ENCODE measurements at regions not wholly inside any gene's neighbourhood (a gene's known extent, or its start where the extent isn't known, plus 50 kb on each side); places are given as distances from the start of the nearest gene placed in this dataset.

DNA sequence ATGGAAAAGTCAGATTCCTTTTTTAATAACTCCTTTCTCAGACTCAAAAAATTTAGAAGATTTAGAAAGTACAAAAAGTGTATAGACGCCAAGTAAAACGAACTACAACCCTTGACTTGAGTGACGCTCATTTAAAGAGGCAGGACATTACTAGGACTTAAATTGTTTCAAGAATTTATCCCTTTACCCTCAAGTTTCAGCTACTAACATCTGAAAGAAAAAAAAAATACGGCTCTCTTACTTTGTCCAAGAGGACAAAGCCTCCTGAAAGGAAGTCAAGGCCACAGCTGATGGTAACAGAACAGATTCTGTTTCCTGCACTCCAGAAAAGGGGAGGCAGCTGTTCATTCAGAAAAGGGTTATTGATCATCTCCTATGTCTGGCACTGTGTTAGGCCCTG lies 57.6 kb upstream of the PKDCC start:
- DNase-seq (ENCODE audit: low read depth): no peak

DNA sequence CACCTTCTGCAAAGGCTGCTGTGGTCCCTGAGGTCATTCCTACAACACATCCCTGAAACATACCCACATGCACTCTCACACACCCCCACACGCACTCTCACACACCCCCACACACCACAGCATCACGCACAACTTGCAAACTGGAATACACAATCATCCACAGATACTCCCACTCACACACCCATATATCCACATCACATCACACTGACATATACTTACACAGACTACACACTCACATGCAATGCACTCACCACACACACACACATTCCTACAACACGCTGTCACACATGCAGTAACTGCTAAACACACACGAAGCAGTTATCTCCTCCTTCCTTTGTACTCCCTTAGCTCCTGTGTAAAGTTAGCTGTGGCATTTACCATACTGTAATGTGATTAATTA lies 57.1 kb upstream of the PKDCC start:
- no peak for DNase-seq (ENCODE audit: low read depth)

GRCh38 chr2:41992056-41992642 lies 55.7 kb upstream of the PKDCC start:
- DNase-seq (ENCODE audit: low read depth): no peak

DNA sequence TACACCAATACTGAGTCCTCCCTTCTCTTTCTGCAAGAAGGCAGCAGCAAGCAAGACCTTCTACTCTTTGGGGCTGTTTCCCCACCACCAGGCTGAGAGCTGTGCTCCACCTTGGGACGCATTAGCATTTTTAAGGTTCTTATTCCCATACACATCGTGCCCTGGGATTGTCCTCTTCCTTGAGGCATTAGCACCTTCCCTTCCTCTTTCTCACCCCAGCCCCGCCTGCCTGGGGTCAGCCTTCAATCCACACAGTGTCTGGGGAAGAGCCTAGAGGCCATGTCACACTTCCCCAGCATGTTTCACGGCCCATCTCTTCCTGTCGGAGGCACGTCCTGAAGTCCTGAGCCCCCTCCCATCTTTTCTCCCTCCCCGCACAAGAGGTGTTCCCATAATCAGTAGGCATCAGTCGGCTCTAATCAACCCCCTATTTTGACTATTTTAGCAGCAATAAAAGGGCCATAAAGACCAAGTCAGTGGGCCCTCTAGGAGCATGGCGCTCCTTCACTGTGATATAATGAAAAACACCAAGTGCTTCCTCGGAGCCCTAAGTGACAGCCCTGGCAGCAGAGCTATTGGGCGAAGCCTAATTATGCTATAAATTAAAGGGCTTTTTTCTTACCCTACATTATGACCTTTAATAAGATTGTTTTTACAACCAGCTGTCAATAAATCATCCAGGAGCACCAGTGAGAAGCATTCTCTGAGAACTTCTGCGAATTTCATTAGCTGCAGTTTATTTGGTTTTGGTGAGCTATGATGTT lies 55.0 kb upstream of the PKDCC start:
- DNase-seq (ENCODE audit: low read depth): no peak

DNA sequence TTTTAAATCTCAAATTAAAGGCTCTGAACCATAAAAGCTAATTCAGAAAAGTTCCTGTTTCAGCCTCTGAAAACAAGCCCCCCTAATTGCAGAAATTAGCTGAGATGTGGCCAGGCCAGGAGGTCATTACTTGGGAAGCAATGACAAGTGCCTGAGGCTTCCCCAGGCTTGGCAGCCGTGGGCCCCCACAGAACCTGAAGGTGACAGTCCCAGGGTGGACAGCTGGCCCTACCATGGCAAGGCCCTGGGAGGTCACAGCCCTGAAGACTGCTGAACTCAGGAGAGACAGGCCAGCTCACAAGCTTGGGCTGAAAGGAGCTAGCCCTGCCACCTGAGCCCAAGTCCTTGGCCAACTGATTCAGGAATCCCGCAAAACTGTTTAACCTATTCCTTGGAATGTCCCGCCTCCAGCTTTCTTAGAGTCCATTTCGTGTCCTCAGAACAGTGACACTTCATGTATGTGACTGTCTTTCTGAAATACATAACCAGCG lies 54.3 kb upstream of the PKDCC start:
- no peak for DNase-seq (ENCODE audit: low read depth)

DNA sequence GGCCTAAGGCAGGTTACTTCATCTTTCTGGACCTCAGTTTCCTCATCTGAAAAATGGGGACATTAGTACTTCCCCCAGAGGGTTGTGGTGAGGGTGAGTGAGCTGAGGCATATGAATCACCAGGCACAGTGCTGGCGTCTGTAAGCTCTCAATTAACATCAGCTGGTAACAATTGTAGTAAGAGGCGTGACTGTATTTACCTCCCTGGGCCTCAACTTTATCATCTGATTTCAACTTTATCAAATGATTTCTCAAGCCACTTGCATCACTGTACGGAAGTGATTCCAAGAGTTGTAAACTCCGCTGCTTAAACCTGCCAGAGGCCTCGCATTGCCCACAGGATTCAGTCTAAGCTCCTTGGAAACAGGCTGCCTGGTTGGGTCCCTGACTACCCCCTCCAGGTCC lies 53.6 kb upstream of the PKDCC start:
- DNase-seq (ENCODE audit: low read depth): no peak

GRCh38 chr2:41994661-41995060 lies 53.2 kb upstream of the PKDCC start:
- DNase-seq (ENCODE audit: low read depth): no peak

DNA sequence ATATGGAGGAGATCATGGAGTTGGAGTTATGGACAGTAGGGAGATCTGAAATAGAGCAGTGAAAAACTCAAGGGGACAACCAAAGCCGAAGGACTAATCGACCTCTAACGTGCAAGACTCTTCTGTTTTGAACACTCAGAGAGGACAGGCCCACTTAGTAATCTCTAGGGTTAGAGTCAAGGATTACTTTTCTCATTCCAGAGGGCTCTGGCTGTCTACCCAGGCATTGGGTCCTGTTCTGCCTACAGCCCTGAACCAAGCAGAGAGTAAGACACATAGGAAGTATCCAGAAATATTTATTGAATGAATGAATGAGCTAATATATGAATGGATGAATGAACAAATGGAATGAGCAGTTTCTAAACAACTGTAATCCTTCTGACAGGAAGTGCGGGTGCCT lies 50.3 kb upstream of the PKDCC start:
- DNase-seq (ENCODE audit: low read depth): no peak
